Erythroblast (primary cell): ENCODE measurements at regions not wholly inside any gene's neighbourhood (a gene's known extent, or its start where the extent isn't known, plus 50 kb on each side); places are given as distances from the start of the nearest gene placed in this dataset.

Experiments
- GATA1 ChIP-seq: IDR thresholded peaks from 2 replicates; pipeline ENCODE4 v1.6.1; 2011; ENCODE audit warnings: low read depth, mild to moderate bottlenecking, control low read depth, low read length, moderate library complexity
- POLR2A ChIP-seq: IDR thresholded peaks from 2 replicates; pipeline ENCODE4 v1.6.1; 2011; ENCODE audit warnings: mild to moderate bottlenecking, low read length

DNA sequence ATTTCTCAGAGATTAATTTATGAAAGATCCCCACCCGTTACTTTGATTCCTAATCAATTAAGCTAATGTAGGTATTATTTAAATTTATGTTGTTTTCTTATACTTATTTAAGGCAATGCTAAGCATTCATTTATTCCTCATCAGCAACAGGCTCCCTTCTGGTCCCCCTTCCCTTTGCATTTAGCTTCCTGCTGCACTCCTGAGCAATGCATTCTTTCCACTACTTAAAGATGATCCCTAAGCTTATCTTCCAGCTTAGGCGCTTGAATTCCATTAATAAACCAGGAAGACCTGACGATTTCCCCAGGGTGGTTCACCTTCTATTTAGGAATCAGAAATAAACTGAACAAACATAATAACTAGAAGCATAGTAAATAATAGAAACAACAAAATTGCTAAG is 1003.1 kb downstream of the FSTL5 start:
- TF ChIP-seq POLR2A = no peak
- no peak for TF ChIP-seq GATA1
